Astrocyte (in vitro differentiated cells and primary cell): ENCODE measurements at regions not wholly inside any gene's neighbourhood (a gene's known extent, or its start where the extent isn't known, plus 50 kb on each side); places are given as distances from the start of the nearest gene placed in this dataset.

Experiments
- DNase-seq: peaks from one replicate; pipeline ENCODE4 v3.0.0-alpha.2; 2010; ENCODE audit warnings: low read depth
- FAIRE-seq: peaks from 2 replicates; lab custom pipeline; 2011; peaks lifted over from hg19 to GRCh38; lab: Jason Lieb, UNC
- H2AFZ ChIP-seq: 2 replicates; pipeline ENCODE4 v1.6.0; 2012; ENCODE audit warnings: low read depth, low read length, inconsistent platforms
- H3K27ac ChIP-seq: 2 replicates; pipeline ENCODE4 v1.5.1; 2011; ENCODE audit warnings: low read depth, low read length, inconsistent platforms
- H3K27me3 ChIP-seq: 2 replicates; pipeline ENCODE4 v1.6.0; 2011; ENCODE audit warnings: low read length, inconsistent platforms; ENCODE audit not compliant: insufficient read depth
- H3K36me3 ChIP-seq: 2 replicates; pipeline ENCODE4 v1.5.1; 2011; ENCODE audit warnings: low read length, inconsistent platforms; ENCODE audit not compliant: insufficient read depth
- H3K4me1 ChIP-seq: 2 replicates; pipeline ENCODE4 v1.5.1; 2011; ENCODE audit warnings: low read length, inconsistent platforms; ENCODE audit not compliant: insufficient read depth
- H3K4me2 ChIP-seq: 2 replicates; pipeline ENCODE4 v1.6.0; 2012; ENCODE audit warnings: low read length, inconsistent platforms
- H3K4me3 ChIP-seq: 2 replicates; pipeline ENCODE4 v1.5.1; 2011; ENCODE audit warnings: low read depth, mild to moderate bottlenecking, low read length, inconsistent platforms; ENCODE audit not compliant: insufficient read depth
- H3K79me2 ChIP-seq: 2 replicates; pipeline ENCODE4 v1.6.0; 2012; ENCODE audit warnings: mild to moderate bottlenecking, low read length, inconsistent platforms; ENCODE audit not compliant: insufficient read depth
- H3K9ac ChIP-seq: 2 replicates; pipeline ENCODE4 v1.6.0; 2012; ENCODE audit warnings: mild to moderate bottlenecking, low read length, inconsistent platforms
- H3K9me3 ChIP-seq: 2 replicates; pipeline ENCODE4 v1.5.1; 2012; ENCODE audit warnings: low read depth, mild to moderate bottlenecking, low read length, inconsistent platforms; ENCODE audit not compliant: insufficient read depth
- H4K20me1 ChIP-seq: 2 replicates; pipeline ENCODE4 v1.6.0; 2012; ENCODE audit warnings: low read length, inconsistent platforms; ENCODE audit not compliant: insufficient read depth
- H3K27ac Mint-ChIP-seq: one replicate; pipeline ENCODE4 v1.8.0; 2021; ENCODE audit warnings: mild to moderate bottlenecking, mixed read lengths; ENCODE audit not compliant: unreplicated experiment
- H3K27me3 Mint-ChIP-seq: one replicate; pipeline ENCODE4 v1.8.0; 2021; ENCODE audit warnings: low read depth, mixed read lengths; ENCODE audit not compliant: unreplicated experiment
- H3K36me3 Mint-ChIP-seq: one replicate; pipeline ENCODE4 v1.8.0; 2021; ENCODE audit warnings: low read depth, mixed read lengths; ENCODE audit not compliant: unreplicated experiment
- H3K4me1 Mint-ChIP-seq: one replicate; pipeline ENCODE4 v1.8.0; 2021; ENCODE audit warnings: low read depth, mixed read lengths; ENCODE audit not compliant: unreplicated experiment
- H3K4me3 Mint-ChIP-seq: one replicate; pipeline ENCODE4 v1.8.0; 2021; ENCODE audit warnings: mild to moderate bottlenecking, moderate library complexity, mixed read lengths; ENCODE audit not compliant: unreplicated experiment
- H3K9me3 Mint-ChIP-seq: one replicate; pipeline ENCODE4 v1.8.0; 2021; ENCODE audit warnings: mild to moderate bottlenecking, mixed read lengths; ENCODE audit not compliant: unreplicated experiment
- EZH2 ChIP-seq: IDR thresholded peaks from 2 replicates; pipeline ENCODE4 v1.6.1; 2012; ENCODE audit warnings: mild to moderate bottlenecking, low read length, inconsistent platforms; ENCODE audit not compliant: insufficient read depth
- TF ChIP-seq, protein P1 (sequence below): IDR thresholded peaks from 2 replicates; pipeline ENCODE4 v1.5.1; 2011; ENCODE audit warnings: low read depth, mild to moderate bottlenecking, inconsistent platforms, low read length, moderate library complexity; ENCODE audit not compliant: insufficient read depth

DNA sequence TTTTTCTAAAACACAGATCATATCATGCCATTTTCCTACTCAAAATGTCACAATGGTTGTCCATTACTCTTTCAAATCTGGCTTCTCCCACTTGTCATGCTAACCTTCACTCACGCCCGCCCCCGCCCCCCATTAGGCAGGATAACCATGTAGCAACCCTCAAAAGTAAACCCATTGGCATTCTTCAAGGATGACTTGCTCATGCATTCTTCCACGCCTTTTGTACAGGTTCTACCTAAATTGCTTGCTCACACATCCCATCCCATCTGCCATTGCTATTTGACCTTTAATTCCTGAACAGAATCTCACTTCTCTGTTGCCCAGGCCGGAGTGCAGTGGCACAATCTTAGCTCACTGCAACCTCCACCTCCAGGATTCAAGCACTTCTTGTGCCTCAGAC is 389.3 kb downstream of the MCTP2 start:
- no peak overlapping the region for H3K4me2 ChIP-seq
- no peaks in the 10 kb centered on the region for H3K27me3 ChIP-seq
- no peaks in the 10 kb centered on the region for H3K9me3 ChIP-seq
- no peaks in the 10 kb centered on the region for H3K36me3 Mint-ChIP-seq
- H3K79me2 ChIP-seq, result no peaks in the 10 kb centered on the region
- no peaks in the 10 kb centered on the region for H3K4me1 ChIP-seq
- H2AFZ ChIP-seq, result no peak overlapping the region
- H4K20me1 ChIP-seq, result no peaks in the 10 kb centered on the region
- no peak overlapping the region for H3K9ac ChIP-seq
- no peaks in the 10 kb centered on the region for H3K9me3 Mint-ChIP-seq
- FAIRE-seq, result no peak
- no peak overlapping the region for H3K4me3 Mint-ChIP-seq
- no peaks in the 10 kb centered on the region for H3K27me3 Mint-ChIP-seq
- no peaks in the 10 kb centered on the region for H3K36me3 ChIP-seq
- H3K27ac Mint-ChIP-seq, result no peak overlapping the region
- no peaks in the 10 kb centered on the region for H3K4me1 Mint-ChIP-seq
- H3K4me3 ChIP-seq, result no peak overlapping the region
- no peak for TF ChIP-seq EZH2
- TF ChIP-seq, protein P1, sequence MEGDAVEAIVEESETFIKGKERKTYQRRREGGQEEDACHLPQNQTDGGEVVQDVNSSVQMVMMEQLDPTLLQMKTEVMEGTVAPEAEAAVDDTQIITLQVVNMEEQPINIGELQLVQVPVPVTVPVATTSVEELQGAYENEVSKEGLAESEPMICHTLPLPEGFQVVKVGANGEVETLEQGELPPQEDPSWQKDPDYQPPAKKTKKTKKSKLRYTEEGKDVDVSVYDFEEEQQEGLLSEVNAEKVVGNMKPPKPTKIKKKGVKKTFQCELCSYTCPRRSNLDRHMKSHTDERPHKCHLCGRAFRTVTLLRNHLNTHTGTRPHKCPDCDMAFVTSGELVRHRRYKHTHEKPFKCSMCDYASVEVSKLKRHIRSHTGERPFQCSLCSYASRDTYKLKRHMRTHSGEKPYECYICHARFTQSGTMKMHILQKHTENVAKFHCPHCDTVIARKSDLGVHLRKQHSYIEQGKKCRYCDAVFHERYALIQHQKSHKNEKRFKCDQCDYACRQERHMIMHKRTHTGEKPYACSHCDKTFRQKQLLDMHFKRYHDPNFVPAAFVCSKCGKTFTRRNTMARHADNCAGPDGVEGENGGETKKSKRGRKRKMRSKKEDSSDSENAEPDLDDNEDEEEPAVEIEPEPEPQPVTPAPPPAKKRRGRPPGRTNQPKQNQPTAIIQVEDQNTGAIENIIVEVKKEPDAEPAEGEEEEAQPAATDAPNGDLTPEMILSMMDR, result no peak
- no peak overlapping the region for H3K27ac ChIP-seq
- no peak for DNase-seq

DNA sequence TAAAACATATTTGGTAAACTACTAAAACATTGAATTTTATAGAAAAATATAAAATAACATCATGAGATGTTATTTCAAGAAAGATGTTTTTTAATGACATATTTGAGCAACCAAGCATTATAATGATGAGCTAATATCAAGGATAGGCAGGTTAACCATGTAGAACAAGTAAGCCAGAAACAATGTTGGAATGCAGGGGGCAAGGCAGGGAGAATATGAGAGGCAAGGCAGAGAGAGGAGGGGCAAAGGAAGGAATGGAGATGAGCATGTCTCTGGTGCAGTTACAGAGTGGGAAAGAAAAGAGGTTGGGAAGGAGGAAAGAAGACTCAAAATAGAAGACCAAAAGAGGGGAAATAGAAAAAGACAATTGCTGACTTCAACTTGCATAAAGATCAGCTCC is 390.4 kb downstream of the MCTP2 start:
- H3K4me3 ChIP-seq, result no peak overlapping the region
- Mint-ChIP-seq H3K4me1 (no peaks in the 10 kb centered on the region), H3K36me3 (no peaks in the 10 kb centered on the region), H3K9me3 (no peaks in the 10 kb centered on the region), H3K4me3 (no peak overlapping the region), H3K27me3 (no peaks in the 10 kb centered on the region), H3K27ac (no peak overlapping the region)
- H2AFZ ChIP-seq, result no peak overlapping the region
- H3K79me2 ChIP-seq, result no peaks in the 10 kb centered on the region
- no peaks in the 10 kb centered on the region for H3K27me3 ChIP-seq
- H3K27ac ChIP-seq, result no peak overlapping the region
- H3K9ac ChIP-seq, result no peak overlapping the region
- no peak for TF ChIP-seq EZH2
- TF ChIP-seq, protein P1, result no peak
- no peaks in the 10 kb centered on the region for H3K36me3 ChIP-seq
- no peaks in the 10 kb centered on the region for H3K9me3 ChIP-seq
- DNase-seq (no peak), FAIRE-seq (no peak)
- H4K20me1 ChIP-seq, result no peaks in the 10 kb centered on the region
- no peaks in the 10 kb centered on the region for H3K4me1 ChIP-seq
- no peak overlapping the region for H3K4me2 ChIP-seq

- Mint-ChIP-seq H3K27me3 (peaks cover under 1% of the 10 kb centered on the region), H3K36me3 (no peaks in the 10 kb centered on the region), H3K27ac (no peak overlapping the region), H3K9me3 (no peaks in the 10 kb centered on the region), H3K4me3 (no peak overlapping the region), H3K4me1 (no peaks in the 10 kb centered on the region)
- H3K36me3 ChIP-seq, result no peaks in the 10 kb centered on the region
- H3K9ac ChIP-seq, result no peak overlapping the region
- no peak overlapping the region for H3K27ac ChIP-seq
- no peak overlapping the region for H2AFZ ChIP-seq
- no peaks in the 10 kb centered on the region for H3K27me3 ChIP-seq
- no peaks in the 10 kb centered on the region for H4K20me1 ChIP-seq
- no peak overlapping the region for H3K4me3 ChIP-seq
- H3K4me2 ChIP-seq, result no peak overlapping the region
- H3K4me1 ChIP-seq, result no peaks in the 10 kb centered on the region
- FAIRE-seq, result no peak
- no peaks in the 10 kb centered on the region for H3K79me2 ChIP-seq
- DNase-seq, result no peak
- TF ChIP-seq, protein P1, result no peak
- no peak for TF ChIP-seq EZH2
- no peaks in the 10 kb centered on the region for H3K9me3 ChIP-seq
Measured at GRCh38 chr15:94626949-94627348, 395.6 kb downstream of the MCTP2 start.
